GM19452 (cell line): ENCODE measurements at regions not wholly inside any gene's neighbourhood (a gene's known extent, or its start where the extent isn't known, plus 50 kb on each side); places are given as distances from the start of the nearest gene placed in this dataset.
"Not testable (repeated sequence)": the region's sequence is repeated elsewhere in the genome, so short reads cannot be mapped to it uniquely, and the experiment has no call there.

Experiments used
- ATAC-seq: cut with Tn5 transposase; IDR thresholded peaks from one replicate; pipeline ENCODE4 v1.9.1; 2021; ENCODE audit not compliant: unreplicated experiment

DNA sequence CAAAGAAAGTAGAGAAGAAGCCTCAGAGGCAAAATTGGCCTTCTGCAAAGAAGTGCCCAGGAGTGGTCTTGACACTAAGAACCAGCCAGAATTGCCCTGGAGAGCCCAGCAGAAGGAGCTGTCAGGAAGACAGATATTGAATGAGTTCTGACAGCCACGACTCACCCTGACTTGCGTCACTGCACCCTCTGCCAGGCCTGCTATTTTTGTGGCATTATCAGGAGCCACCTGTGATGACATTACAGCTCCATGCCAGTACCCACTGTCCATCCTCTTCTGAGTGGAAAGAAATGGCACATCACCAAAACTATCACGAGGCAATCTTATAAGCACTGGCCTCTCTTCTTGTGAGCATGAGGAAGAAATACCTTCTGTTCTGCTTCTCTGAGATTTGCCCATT lies 67.7 kb downstream of the SMIM20 start:
- no peak for ATAC-seq

DNA sequence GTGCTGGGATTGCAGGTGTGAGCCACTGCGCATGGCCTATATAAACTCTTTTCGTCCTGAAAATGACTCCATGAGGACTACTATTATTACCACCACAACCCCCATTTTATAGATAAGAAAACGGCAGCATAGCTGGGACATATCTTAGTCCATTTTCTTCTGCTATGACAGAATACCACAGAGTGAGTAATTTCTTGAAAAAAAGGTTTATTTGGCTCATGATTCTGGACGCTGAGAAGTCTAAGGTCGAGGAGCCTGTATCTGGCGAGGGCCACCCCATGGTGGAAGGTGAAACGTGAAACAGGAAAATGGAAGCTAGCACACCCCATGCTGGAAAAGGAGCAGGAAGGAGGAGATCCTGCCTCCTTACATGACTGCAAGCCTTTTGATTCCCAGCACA lies 68.9 kb downstream of the SMIM20 start:
- ATAC-seq: no peak

DNA sequence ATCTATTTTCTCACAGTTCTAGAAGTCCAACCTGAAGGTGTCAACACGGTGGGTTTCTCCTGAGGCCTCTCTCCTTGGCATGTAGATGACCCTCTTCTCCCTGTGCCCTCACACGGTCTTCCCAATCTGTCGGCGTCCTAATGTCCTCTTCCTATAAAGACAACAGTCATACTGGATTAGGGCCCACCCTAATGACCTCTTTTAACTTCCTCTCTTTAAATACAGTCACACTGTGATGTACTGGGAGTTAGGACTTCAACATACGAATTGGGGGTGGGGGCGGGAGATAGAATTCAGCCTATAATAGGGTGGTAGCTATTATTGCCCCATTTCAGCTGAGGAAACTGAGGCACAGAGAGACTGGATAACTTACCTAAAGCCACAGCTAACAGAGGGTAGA lies 70.2 kb downstream of the SMIM20 start:
- ATAC-seq: no peak

DNA sequence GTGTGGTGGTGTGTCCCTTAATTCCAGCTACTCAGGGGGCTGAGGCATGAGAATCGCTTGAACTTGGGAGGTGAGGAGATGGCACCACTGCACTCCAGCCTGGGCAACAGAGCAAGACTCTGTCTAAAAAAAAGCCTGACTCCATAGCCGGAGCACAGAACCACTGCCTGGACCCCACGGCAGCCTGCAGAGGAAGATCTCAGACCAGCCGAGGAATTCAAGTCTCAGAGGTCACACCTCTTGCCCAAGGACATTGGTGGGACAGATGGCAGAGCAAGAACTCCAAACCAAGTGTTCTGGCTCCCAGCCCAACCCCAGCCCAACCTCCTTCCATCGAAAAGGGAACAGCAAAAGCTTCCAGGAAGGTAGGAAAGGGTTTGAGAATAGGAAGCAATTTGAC lies 70.8 kb downstream of the SMIM20 start:
- ATAC-seq: no peak

DNA sequence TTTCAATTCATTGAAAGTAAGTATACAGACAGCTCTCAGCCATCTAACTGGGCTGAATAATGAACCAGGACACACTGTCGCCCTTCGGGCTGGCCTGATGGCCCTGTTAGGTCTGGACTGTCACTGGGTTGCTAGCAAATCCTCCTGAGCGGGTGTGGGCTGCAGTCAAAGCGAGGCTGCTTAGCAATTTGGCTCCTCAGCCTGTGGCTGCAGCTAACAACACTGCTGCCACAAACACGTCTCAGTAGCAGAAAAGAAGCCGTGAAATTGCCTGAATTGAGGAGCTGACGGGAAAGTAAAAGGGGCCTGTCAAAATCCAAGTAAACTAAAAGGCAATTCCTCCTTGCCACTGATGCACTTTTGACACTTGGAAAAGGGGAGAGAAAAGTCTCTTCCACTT lies 72.8 kb downstream of the SMIM20 start:
- no peak for ATAC-seq

DNA sequence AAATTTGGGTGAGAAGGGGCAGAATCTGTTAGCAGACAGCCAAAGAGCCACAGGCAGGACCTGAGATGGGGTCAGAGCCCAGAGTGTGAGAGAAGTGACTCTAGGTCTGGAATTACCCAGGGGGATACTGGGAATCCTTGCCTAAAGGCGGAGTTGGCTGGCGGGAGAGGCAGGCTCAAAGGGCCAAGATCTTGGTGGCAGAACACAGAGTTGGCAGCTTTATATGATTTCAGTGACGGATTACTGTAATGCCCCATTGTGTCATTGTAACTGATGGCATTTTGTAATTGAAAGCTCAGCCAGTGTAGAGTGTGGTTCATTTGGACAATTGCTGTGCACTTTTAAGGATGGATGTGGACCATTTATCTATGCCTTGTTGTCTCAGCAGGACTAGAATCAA lies 77.3 kb downstream of the SMIM20 start:
- no peak for ATAC-seq

DNA sequence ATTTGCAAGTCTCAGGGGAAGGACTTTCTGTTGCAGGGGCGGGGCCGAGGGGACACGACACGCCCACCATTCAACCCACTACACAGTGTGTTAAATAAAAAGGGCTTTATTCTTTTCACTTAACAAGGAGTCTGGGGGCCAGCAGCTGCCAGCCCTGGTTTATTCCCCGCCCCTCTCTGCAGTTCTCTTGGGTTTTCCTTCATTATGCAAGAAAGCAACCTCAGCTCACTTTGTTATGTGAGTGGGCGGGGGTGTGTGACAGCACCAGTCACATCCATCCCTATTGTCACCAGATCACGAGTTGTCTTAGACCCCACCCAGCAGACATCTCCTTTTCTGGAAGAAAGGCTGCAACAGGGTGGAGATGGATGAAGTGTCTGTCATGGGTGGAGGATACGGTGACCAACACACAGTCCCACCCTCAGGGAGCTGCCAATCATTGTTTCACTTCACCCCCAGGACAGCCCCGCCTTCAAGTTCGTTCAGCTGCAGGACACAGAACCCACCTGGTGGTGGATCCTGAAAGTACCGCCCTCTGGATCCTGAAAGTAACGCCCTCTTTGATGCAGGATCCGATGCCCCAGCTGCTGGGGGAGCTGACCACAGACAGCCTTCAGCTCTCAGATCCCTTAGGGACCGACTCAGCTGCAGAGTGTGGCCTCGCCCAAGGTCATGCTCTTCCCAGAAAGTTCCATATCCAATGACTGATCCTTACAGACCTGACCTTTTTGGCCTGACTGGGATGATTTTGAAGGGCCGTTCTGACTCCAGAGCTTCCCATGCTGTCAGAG lies 79.6 kb downstream of the SMIM20 start:
- no peak for ATAC-seq

DNA sequence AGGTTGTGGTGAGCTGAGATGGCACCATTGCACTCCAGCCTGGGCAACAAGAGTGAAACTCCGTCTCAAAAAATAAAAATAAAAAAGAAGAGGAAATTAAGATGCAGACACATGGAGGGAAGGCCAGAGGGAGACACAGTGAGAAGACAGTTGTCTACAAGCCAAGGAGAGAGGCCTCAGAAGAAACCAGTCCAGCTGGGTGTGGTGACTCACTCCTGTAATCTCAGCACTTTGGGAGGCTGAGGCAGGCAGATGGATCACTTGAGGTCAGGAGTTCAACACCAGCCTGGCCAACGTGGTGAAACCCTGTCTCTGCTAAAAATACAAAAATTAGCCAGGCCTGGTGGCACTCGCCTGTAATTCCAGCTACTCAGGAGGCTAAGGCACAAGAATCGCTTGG lies 80.6 kb downstream of the SMIM20 start:
- ATAC-seq: not testable (repeated sequence)

DNA sequence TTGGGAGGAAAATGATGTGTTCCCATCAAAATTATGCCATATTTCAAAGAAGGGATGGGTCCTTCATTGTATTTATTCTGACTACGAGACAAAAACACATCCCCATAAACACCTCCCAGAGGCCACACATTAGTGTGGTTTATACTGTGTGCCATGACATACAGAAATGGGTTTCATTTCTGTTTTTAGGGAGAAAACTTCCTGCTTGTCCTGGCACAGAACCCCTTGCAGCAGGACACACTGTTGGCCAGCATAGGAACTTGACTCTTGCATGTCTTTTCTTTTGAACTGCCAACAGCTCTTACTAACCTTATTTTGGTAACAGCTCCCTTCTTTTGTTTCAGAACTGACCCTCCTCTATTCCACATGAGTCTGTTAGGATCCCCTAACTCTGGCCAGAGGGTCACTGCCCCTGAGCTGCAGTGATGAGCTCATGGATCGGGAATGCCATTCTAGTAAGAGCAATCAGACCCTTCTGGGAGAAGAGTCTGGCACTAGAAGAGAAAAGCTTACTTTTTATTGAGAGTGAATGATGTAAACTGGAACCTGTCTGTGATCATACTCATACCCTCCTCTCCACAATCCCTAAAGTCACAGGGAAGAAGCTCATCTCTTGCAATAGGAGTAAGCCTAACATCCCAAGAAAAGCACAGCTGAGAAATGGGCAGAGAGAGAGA lies 86.4 kb downstream of the SMIM20 start:
- no peak for ATAC-seq

DNA sequence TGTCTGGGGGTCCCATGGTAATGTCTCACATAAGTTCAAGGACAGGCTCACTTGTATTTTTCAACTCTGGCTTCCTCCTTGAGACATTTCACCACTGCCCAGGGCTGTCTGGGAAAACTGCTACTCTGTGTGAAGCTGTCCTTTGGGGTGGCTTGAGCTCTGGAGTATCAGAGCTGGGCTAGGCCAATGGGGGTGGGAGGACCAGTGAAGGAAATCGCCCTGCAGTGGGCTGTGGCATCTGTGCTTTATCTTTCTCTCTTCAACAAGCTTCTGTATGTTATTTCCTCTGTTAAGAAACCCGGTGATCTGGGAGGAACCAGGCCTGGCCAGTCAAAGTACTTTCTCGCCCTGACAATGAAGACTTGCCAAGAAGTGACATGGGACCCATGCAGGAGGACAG lies 87.4 kb downstream of the SMIM20 start:
- ATAC-seq: no peak

DNA sequence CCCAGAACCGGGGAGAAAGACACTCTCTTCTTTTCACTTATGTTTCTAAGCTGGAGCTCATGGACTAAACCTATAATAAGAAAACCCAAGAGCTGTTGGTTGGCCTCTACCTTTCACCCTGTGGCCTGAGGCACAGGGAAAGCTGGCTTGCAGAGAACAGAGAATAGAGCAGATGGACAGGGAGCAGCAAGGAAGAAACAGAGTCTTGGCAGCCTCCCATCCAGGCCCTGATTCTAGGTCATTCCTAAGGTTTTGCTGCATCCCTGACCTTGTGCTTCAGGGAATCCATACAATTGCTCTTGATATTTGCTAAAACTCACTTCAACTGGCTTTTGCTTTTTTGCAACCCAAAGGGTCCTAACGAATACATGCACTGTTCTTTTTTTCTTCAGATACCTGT lies 87.8 kb downstream of the SMIM20 start:
- no peak for ATAC-seq

DNA sequence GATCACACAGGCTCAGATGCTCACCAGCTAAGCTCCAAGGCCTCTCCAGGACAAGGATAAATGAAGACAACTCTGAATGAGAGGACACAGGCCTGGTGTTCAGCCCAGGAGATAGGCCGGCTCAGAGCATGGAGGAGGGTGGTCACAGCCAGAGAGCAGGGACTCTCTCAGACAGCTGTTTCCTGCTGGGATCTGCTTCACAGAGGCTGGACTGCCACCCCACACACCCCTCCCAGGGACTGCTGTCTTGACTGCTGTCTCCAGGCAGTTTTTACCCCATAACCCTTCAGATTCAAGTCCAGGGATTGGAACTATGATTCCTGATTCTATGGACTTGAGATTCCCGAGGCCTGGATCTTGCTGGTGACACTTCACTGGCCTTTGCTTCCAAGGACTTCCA lies 89.0 kb downstream of the SMIM20 start:
- no peak for ATAC-seq

DNA sequence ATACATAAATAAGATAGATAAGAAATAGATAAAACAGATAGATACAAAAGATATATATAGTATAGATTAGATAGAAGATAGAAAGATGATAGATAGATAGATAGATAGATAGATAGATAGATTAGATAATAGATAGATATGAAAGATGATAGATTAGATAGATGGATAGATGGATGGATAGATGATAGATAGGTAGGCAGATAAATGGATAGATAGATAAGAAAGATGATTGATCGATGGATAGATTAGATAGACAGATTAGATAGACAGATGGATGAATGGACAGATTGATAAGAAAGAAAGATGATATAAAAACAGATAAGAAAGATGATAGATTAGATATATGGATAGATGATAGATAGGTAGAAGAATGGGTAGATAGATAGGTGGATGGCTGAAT lies 90.3 kb downstream of the SMIM20 start:
- no peak for ATAC-seq

DNA sequence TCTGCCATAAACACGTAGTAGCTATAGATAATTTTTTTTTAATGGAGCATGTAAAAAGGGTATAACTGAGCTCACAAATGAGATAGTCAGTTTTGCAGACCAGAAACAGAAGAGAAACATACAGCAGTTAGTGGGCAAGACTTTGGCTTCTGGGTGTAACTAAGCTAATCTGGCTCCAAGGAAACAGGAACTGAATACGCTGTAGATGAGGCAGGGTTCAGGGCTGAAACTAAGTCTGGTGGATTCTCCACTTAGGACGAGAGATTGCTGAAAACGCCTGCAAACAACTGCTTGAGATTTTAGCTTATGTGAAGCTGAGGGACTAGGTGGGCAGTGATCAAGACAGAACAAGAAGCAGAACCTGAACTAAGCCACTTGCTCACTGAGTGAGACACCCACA lies 91.7 kb downstream of the SMIM20 start:
- no peak for ATAC-seq

DNA sequence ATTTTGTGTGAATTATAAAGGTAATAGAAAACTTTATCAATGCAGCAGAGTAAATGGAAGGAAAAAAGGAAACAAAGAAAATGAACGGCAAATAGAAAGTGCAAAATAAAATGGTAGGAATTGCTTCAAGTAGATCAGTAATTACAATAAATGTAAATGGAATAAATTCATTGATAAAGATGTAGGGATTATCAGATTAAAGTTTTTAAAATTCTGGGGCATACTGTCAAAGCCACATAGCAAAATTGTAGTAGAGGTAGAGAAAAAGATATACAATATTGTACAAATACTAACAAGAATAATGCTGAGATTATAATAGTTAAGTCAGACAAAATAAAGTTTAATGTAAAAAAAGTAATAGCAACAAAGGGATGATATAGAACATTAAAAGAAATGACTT lies 94.7 kb downstream of the SMIM20 start:
- ATAC-seq: no peak

DNA sequence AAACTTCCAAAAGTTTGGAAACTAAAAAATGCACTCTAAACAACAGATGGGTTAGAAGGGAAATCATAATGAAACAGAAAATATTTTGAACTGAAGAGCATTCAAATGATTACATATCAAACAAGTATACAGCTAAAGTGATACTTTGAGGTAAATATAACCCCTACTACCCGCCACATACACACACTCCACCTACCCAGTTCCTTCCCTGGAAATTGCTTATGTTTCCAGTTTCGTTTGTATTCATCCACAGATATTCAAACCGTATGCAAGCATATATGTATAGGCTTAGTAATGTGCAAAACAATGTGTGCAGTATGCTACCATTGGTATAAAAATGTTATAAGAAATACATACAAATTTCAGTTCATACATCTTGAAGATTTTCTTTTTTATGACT lies 95.5 kb downstream of the SMIM20 start:
- no peak for ATAC-seq

DNA sequence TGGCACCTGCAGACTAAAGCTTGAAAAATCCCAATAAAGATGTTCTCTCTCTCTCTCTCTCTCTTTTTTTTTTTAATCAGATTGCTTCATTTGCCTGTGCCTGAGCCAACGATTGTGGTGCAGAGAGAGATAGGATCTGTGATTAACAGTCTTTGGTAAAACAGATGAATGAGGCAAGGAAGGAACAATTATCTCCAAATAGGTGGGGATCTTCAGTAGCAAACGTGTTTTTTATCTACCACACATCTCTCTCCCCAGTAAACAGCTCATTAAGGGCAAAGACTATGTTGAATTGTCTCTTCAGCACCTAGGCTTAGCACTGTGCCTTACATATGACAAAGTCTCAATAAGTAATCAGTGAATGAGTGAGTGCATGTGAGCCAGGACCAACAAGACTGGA lies 96.3 kb downstream of the SMIM20 start:
- no peak for ATAC-seq

DNA sequence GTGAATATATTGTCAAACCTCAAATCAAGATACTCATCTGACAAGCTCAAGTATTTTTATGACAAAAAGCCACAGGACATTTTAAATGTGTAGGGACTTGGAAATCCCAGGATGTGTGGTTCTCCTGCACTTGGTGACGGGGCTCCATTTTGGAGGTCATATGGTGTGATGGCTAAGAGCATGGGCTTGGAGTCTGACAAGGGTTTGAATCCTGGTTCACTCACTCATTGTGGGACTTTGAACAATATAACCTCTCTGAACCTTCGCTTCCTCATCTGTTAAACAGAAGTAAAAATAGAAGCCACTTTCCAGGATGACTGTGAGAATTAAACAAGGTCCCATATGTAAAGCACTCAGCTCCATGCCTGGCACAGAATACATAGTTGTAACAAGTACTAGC lies 99.6 kb downstream of the SMIM20 start:
- no peak for ATAC-seq

DNA sequence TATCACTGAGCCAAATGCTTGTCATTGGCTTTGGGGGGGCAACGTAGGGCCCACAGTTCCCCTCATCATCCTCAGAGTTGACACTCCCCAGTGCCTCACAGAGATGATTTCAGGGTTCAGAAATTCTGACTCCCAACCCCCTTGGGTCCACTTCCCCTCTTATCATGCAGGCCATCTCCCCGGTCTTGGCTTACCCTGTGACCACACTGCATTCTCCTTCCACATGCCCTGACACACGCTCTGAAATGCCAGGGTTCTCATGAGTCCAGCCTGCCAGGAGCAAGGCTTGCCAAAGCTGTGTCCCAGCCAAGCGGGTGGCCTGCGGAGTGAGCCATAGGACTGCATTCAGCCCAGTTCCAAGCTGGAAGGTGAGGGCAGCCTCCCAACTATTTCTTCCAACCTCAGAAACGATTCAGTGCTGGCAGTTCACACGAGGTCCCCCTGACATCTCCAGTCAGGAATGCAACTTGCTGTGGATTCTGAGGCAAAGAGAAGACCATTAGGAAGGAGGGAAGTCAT lies 101.2 kb downstream of the SMIM20 start:
- no peak for ATAC-seq

DNA sequence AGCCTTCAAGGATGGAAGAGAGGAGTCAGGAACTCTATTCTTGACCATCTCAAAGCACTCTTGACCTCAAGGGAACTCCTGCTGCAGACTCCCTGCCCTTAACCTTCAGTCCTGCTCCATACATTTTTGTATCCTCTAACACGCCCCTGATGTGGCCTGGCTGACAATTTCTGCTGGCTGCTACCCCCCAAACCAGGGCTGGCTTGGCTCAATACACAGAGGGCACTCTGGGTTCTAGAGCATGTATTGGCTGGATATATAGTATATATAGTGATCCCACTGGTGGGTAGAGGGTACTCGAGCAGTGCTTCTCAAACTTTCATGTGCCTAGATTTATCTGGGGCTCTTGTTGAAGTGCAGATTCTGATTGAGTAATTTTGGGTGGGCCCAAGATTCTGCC lies 101.9 kb downstream of the SMIM20 start:
- ATAC-seq: no peak

DNA sequence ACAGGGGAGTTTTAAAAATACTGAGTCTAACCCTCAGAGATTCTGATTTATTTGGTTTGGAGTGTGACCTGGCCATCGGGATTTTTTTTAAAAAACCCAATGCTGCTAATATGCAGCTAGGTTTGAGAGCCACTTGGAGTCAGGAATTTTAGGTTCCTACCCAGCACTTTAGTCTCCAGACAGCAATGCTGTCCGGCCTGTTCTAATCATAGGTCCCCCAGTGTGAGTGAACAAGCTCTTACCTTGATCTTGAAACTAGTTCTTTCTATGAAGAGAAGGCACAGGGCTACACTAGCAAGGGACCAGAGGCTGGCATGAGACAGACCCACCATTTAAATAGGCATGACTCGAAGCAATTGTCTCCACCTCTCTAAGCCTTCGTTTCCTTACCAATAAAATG lies 103.5 kb downstream of the SMIM20 start:
- no peak for ATAC-seq

DNA sequence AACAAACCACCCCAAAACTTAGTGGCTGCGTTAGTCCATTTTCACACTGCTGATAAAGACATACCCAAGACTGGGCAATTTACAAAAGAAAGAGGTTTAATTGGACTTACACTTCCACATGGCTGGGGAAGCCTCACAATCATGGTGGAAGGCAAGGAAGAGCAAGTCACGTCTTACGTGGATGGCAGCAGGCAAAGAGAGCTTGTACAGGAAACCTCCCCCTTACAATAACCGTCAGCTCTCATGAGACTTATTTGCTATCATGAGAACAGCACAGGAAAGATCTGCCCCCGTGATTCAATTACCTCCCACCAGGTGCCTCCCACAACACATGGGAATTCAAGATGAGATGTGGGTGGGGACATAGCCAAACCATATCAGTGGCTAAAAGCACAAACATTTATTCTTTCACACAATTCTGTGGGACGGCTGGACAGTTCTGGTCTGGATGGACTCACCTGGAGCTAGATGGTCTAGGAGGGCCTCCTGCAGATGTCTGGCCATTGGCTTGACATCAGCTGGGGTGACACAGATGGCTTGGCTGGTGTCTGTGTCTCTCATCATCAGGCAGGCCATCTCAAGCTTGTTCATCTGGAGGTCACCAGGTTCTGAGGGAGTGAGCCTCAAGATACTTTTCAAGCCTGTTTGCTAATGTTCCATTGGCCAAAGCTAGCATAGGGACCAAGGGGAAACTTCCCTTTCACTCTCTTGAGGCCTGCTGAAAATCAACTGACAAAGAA lies 104.1 kb downstream of the SMIM20 start:
- ATAC-seq: not testable (repeated sequence)
